ENCODE measurements at regions not wholly inside any gene's neighbourhood (a gene's known extent, or its start where the extent isn't known, plus 50 kb on each side); places are given as distances from the start of the nearest gene placed in this dataset.
"Not testable (repeated sequence)": the region's sequence is repeated elsewhere in the genome, so short reads cannot be mapped to it uniquely, and the experiment has no call there.

DNA sequence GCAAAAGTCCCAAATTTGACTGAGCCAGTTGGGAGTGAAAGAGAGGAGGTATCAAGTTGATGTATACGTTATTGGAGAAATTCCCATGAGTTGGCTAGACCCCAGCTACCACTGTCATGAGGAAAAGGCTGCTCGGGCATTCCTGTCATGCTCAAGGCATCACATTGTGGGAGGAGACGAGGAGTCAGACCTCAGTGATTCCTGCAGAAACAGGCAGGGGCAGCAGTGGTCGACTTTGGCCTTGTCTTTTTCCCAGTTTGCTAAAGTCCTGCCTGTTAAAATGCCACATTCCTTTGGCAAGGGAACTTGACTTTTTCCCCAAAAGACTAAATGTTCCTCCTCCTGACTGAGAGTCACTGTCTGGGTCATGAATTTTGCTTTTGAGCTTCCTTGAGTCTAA is 295.5 kb upstream of the HS3ST5 start:
- no peak for DNase-seq (ENCODE audit: low read depth)

DNA sequence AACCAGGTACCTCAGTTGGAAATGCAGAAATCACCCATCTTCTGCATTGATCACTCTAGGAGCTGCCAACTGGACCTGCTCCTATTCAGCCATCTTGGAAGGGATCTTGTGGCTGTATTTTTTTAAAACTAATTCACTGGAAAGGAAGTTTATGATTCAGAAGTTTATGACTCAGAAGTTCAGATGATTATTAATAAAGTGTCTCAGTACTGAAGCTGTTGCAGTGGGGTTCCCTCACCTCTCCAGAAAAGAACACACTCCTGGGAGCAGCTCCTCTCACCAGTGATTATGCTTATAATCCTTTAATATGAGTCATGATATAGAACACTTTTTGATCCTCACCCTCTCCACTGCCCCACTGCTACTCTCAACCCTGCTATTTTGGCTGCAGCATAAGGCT is 291.2 kb upstream of the HS3ST5 start:
- DNase-seq (ENCODE audit: low read depth): no peak

DNA sequence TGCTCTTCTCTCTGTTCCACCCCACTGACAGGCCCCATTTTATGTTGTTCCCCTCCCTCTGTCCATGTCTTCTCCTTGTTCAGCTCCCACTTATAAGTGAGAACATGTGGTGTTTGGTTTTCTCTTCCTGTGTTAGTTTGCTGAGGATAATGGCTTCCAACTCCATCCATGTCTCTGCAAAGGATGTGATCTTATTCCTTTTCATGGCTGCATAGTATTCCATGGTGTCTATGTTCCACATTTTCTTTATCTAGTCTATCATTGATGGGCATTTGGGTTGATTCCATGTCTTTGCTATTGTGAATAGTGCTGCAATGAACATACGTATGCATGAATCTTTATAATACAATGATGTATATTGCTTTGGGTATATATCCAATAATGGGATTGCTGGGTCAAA is 283.4 kb upstream of the HS3ST5 start:
- DNase-seq (ENCODE audit: low read depth): not testable (repeated sequence)

DNA sequence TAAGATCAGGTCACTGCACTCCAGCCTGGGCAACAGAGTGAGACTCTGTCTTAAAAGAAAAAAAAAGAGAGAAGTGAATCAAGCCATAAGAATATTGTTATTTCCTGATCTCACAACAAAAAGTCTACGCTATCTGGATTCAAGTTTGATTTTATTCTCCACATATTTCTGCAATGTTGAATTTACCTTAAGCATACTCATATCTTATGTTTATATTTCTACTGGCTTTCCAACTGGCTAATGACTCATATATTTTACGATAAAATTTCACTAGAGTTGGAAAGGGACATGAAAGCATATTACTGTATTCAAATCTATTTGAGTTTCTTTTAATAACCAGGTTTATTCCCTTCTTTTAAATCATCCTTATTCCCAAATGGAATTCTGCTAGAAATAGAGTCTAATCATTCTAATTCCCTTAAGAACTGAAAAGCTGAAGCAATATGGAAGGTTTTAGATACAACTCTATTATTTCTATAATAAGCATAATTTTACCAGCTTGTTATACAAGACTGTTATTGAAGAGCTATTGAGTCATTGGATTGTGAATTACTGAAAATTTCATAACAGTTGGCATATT is 276.9 kb upstream of the HS3ST5 start:
- DNase-seq (ENCODE audit: low read depth): no peak

DNA sequence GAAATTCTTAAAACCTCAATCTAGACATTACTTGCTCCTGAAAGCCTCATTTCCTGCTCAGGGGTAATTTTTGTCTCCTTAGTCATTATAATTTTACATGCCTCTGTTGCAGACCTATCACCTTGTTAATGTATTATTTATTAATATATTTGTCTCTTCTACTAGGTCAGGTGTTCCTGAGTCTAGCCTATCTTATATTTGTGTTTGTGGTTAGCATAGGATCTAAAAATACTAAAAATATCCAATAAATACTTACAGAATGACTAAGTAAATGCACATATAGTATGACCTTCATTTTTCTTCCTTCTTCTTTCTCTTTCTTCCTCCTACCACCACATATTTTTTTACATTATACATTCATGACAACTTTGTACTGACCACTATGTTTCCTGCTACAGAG is 268.9 kb upstream of the HS3ST5 start:
- DNase-seq (ENCODE audit: low read depth): no peak

DNA sequence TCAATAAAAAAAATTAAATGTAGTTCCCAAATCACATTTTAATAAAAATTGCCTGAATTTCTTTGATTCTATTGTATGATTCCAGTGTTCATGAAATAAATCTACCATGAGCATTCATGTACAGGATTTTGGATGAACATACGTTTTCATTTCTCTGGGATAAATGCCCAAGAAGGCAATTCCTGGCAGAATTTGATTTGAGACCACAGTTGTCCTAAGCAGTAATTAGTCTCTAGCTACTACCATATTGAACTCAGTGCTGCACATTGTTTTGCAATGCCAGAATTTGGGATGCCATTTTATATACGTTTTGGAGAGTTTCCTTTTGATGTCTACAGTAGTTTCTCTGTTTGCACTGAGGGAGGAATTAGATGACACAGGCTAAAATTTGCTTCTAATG is 265.3 kb upstream of the HS3ST5 start:
- no peak for DNase-seq (ENCODE audit: low read depth)

DNA sequence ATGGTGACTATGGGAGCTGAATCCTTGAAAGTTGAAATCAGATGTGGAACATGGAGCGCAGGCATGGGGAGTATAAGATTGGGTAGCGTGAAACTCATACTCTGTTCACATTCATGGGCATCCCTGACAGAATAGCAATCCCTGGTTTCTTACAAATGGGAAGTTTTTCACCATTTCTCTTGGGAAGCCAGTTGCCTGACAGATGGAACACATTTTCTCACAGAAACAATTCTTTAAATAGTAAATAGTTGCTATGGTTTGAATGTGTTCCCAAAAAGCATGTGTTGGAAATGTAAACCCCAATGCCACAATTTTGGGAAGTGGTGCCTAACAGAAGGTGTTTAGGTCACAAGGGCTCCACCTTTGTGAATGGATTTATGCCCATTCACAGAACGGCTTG is 262.8 kb upstream of the HS3ST5 start:
- no peak for DNase-seq (ENCODE audit: low read depth)

DNA sequence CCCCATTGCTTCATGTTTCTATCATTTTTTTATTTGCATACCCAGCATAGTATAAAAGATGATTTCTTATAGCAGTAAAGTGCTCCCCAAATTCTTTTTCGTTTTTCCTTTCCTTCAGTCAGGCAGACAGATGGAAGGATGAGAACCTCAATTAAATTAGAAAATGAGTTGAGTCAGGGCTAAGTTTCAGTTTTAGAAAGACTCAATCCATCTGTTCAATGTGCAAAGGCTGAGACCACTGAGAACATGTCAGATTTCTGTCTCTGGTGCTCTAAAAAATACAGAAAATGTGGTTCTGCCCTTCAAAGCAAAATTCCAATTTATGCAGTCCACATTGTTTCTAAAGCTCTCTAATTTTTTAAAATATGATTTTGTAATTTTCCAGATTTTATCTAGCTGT is 257.6 kb upstream of the HS3ST5 start:
- no peak for DNase-seq (ENCODE audit: low read depth)

DNA sequence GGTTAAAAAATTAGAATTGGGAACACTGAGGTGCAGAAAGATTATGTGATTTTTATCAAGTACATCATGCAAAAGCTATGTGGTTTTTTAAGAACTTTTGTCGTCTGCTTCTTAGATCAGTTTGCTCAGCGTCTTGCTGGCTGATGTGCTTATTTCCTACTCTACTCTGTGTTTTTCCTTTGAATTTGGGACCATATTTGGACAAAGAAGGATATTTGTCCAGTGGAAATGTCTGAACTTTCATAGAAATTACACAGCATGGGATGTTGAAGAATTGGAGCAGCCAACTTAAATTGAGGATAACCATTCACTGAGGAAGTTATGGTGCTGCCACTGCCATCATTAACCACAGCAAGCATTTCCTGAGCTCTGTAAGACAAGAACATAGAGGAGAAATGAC is 252.8 kb upstream of the HS3ST5 start:
- DNase-seq (ENCODE audit: low read depth): no peak

DNA sequence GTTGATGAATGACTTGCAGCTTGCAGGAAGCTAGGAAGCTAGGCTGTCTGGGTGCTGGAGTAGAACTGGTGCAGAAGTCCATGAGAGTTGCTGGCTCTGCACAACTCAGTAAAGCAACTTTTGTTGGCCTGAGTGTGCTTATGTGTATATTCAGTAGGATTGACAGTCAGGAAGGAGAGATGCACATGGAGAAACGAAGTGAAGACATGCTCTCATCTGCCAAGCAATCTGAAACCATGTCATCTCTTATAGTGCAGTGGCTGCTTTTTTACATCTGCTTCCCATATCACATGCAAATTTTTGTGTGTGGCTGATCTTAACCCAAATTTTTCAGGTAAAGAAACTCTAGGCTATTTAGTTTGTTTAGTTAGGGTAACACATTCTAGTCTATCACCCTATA is 252.4 kb upstream of the HS3ST5 start:
- DNase-seq (ENCODE audit: low read depth): no peak

DNA sequence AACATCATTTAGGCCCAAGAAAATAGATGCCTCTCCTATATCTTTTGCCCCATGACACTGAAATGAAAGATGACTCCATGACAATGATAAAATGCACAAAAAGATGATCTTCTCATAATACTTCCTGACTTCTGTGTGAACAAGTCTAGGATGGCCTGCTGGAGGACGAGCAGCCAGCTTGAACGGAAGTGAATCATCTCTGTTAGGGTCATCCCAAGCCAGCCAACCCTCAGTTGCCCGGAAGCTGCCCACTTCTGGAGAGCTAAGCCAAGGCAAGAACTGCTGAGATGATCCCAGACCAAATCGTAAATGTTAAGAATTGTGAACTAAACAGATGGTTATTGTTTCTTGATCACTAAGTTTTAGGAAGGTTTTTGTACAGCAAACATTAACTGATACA is 249.7 kb upstream of the HS3ST5 start:
- no peak for DNase-seq (ENCODE audit: low read depth)

DNA sequence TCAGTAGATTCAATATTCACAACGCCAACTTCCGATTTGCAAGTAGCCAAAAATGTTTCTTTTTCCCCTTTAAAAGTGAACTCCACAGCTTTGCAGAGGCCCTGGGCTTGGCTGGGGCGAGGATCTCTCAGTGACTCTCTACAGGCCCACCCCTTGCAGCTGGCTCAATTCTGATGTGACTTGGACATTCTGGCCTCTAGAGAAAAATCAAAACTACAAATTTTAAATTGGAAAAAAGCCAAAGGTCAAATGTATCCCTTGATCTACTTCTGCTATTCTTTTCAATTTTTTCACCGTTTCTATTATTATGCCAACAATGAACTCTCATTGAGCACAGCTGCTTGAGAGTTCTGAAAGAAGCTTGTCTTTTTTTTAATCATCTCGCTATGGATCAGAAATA is 245.9 kb upstream of the HS3ST5 start:
- DNase-seq (ENCODE audit: low read depth): no peak

DNA sequence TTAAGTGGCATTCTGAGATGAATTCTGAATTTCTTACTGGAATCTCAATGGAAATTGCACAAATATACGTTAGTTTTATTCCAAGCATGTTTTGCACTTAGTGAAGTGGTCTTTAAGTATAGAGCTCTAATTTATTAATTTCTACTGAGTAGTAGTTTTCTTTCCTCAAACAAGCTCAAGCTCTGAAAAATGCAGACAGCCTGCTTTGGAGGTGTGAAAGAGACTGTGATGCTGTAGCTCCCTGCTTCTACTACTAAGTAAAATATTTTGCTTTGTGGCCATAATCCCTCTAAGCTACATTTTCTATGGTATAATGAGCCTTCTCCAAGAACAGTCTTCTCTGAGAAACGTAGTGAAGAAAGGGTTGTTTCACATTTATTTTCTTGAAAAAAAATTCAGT is 243.5 kb upstream of the HS3ST5 start:
- no peak for DNase-seq (ENCODE audit: low read depth)

DNA sequence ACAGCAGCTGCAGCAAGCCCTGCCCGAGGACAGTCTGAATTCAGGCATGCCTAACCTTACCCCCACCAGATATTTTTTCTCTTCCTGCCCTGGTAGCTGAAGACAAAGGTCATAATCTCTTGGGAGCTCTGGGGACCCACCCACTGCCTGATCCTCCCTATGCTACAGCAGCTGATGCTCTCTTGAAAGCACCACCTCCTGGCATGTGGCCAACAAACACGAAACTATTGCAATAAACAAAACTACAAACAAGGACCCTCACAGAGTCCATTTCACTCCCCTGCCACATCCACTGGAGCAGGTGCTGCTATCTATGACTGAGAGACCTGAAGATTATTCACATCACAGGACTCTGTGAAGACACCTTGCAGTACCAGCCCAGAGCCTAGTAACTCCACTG is 238.5 kb upstream of the HS3ST5 start:
- no peak for DNase-seq (ENCODE audit: low read depth)

DNA sequence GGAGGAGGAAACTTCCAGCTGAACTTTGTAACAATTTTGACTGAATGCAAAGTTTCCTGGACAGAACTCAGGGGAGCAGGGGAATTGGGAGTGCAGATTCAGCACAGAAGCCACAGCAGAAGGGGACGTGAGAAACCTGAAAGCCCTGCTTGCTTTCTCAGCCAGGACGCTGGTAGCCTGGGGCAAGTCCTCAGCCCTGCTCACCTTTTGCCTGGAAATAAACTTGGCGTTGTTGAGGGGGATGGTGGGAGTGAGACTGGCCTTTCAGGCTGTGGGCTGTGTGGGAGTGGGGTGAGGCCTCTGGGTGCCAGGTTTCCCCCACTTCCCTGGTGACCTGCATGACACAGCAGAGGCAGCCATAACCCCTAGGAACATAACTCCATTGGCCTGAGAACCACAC is 238.1 kb upstream of the HS3ST5 start:
- no peak for DNase-seq (ENCODE audit: low read depth)

DNA sequence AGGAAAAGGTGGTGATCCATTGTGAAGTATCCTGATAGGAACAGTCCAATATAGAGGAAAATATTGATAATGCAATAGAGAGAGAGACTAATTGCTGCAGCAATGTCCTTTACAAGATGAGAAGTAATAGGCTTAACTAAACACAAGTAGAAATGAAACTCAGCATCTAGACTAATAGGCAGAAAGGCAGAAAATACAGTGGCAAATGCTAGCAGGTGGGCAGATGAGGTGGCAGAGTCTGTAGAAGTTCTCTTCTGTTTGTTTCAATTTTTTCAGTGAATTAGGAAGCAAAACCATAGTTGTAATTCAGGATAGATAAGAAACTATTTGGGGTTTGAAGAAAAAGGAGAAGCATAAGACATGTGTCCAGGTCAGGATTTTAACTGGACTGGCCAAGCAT is 236.7 kb upstream of the HS3ST5 start:
- DNase-seq (ENCODE audit: low read depth): no peak

DNA sequence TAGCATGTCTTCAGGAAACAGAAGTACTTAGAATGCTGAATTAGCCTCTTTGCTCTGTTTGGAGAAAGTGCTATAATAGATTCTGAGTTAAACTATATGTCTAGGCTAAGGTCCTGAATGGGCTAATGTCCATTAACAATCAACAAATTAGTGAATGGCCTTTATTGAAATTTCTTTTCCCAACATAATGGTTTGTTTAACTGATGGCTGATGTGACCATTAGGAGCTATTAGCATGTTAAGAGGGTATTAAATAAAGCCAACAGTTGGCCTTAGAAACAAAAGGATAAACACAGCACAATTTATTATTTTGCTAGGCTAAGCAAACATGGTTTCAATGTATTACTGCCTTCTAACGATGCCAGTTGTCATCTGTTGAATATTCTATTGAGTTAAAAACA is 234.3 kb upstream of the HS3ST5 start:
- DNase-seq (ENCODE audit: low read depth): no peak

DNA sequence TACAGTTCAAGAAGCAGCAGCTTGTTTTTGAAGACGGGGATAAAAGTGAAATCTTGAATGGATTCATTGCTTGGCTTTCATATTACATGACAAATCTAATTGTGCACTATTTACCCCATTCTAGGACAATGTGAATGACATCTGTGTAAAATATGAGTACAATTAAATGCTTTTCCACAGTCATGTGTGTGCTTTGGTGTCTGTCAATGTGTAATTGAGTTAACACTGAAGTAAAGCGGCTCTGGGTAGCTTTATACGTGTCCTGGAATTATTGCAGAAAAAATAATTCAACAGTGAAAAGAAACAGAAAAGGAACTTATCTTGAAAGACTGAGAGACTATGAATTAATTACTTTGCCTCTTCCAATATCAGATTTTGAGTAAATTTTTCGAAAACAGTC is 233.5 kb upstream of the HS3ST5 start:
- no peak for DNase-seq (ENCODE audit: low read depth)

DNA sequence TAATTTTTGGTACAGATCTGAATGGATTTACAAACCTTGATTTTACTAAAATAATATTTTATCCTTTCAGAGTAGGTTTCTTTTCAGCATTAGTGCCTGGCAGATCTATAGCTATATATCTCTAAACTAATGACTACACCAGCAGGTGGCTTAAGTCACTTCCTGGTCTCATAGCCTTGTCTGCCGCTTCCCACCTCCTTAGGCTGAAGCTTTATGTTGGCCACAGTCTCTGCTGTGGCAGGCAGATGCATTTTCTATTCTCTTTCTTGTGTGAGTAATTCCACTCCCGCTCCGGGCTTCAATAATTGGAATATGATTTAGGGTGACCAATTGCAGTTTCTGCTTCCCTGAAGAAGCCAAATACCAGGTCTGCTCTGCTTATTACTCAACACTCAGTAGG is 226.8 kb upstream of the HS3ST5 start:
- DNase-seq (ENCODE audit: low read depth): no peak

DNA sequence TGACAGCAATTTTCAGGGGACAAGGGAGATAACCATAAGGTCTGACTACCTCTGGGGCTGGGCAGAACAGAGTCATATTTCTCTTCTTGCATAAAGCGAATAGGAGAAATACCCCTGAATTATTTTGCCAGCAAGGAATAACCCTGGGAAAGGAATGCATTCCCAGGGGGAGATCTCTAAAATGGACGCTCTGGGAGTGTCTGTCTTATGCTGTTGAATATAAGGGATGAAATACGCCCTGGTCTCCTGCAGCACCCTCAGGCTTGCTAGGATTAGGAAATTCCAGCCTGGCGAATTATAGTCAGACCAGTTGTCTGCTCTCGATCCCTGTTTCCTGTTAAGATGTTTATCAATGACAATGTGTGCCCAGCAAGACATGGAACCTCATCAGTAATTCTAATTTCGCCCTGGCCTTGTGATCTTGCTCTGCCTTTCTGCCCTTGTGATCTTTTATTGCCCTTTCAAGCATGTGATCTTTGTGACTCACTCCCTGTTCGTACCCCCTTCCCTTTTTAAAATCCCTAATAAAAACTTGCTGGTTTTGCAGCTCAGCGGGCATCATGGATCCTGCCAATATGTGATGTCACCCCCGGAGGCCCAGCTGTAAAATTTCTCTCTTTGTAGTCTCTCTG is 221.6 kb upstream of the HS3ST5 start:
- DNase-seq (ENCODE audit: low read depth): no peak

DNA sequence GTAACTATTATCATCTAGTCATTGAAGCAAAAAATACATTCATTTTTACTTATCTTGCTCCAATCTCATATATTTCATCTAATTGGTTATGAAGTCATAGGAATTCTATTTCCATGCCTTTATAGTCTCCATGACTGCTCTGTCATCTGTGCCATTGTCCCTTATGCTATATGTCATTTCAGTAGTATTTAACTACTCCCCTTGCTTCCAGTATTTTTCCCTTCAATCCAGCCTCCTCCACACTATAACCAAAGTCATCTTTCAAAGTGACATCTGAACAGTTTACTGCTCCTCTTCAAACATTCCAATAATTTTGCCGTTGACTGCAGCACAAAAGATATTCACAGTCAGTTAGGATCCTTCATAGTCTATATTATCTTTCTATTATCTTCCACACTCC is 216.6 kb upstream of the HS3ST5 start:
- DNase-seq (ENCODE audit: low read depth): no peak

DNA sequence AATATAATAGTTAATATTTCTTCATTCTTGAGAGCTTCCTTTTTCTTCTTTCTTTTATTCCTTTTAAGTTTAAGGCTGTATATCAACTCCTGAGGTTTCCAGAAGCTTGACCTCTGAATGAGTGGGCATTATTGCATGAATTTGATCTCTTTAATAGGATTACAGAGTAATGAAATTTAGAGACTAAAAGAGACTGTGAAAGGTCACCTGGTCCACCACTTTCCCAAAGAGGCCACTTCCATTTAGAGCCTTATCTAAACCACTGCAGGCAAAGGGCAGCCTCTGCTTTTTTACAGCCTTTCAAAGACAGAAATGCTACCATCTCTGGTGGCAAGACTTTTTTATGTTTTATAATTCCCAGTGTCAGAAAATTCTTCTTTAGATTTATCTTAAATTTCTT is 215.3 kb upstream of the HS3ST5 start:
- no peak for DNase-seq (ENCODE audit: low read depth)

DNA sequence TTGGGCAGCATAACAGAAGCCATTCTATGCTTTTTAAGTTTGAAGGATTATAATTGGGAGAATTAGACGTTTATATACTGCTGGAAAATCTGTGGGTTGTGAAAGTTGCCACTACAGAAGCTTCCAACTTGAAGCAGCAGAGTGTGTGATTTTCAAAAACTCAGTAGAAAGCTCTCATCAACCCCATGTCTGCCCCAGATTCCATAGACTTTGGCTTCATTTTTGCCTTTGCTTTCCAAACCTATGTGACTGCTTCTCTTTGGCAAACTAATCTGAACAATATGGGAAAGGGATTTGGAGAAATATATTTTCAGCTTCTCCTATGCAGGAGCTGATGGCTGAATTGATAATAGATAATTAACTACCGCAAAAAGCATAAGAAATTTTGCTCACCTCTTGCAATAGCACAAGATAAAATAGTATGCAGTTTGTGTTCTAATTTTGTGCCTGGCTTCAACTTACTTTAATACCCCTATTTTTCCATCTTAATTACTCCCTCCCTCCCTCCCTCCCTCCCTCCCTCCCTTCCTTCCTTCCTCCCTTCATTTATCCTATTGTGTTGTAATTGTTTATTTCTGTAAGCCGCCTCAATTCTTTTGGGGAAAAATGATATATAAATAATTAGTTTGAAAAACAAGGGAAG is 214.1 kb upstream of the HS3ST5 start:
- no peak for DNase-seq (ENCODE audit: low read depth)

DNA sequence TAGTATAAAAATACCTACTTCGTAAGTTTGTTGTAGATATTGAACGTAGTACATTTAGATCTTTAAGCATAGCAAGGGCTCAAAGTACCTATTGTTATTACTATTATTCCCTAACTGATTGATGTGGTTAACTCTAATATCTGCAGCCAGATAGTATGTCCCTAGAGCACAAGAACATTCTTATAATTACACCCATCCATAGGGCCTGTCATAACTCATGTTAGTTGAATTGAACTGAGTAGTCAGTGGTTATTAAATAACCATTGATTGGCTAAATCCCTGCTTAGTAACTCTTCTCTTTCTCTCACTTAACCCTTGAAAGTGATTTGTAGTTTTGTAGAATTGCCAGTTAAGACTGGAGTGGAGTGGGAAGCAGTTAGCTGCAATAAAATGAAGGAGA is 207.5 kb upstream of the HS3ST5 start:
- no peak for DNase-seq (ENCODE audit: low read depth)
